Stomach (tissue), 4 donors: ENCODE measurements at regions not wholly inside any gene's neighbourhood (a gene's known extent, or its start where the extent isn't known, plus 50 kb on each side); places are given as distances from the start of the nearest gene placed in this dataset.

Experiments
- CTCF ChIP-seq, 7 experiments: fragments of 450-650 bp in 4 of 7; fragments of 200-600 bp in 3 of 7; sonication (generic) in 3 of 7; IDR thresholded peaks; one replicate each; pipeline ENCODE4 v1.5.1; 2016 to 2019; ENCODE audit warnings: antibody characterized with exemption in 7 of 7, control low read depth in 2 of 7, mild to moderate bottlenecking in 1 of 7
- POLR2A ChIP-seq, 4 donors: fragments of 450-650 bp; IDR thresholded peaks; one replicate each; pipeline ENCODE4 v1.6.1; 2016; ENCODE audit warnings: antibody characterized with exemption in 4 of 4, control low read depth in 2 of 4, mild to moderate bottlenecking in 1 of 4, moderate library complexity in 1 of 4
- POLR2AphosphoS5 ChIP-seq, 3 donors: sonication (generic); formaldehyde crosslinking; IDR thresholded peaks; one replicate each; pipeline ENCODE4 v1.6.1; 2016; ENCODE audit warnings: antibody characterized with exemption in 3 of 3

DNA sequence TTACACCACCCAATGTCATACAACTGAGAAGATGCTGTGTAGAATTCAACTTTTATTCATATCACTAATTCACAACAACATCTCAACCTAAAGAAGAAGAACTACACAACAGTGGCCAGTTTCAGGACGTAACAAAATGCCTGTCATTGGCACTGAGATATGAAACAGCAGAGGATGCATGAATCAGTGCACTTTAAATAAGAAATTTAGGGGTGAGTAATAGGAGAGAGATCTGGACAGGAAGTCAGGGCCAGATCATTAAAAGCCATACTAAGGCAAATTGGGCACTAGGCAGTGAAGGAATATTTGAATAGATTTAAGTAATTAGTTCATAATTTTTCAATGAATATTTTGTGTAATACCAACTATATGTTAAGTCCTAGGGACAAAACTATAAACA, 510.5 kb downstream of the PLPP3 start:
- TF ChIP-seq POLR2A (IDR thresholded peaks at IDR 0.05) (no peak), CTCF (IDR thresholded peaks at IDR 0.05) (no peak), POLR2AphosphoS5 (IDR thresholded peaks at IDR 0.05) (no peak)
